ENCODE measurements at regions not wholly inside any gene's neighbourhood (a gene's known extent, or its start where the extent isn't known, plus 50 kb on each side); places are given as distances from the start of the nearest gene placed in this dataset.
"Not testable (repeated sequence)": the region's sequence is repeated elsewhere in the genome, so short reads cannot be mapped to it uniquely, and the experiment has no call there.

GRCh38 chr7:149666360-149666945, 106.9 kb downstream of the ZNF467 start:
- TF ChIP-seq CTCF (IDR thresholded peaks at IDR 0.05; ENCODE audit: low read depth, low read length): no peak
- H3K4me3 ChIP-seq (ENCODE audit: low read depth, low read length): no peak overlapping the region

GRCh38 chr7:149665618-149666017, 107.8 kb downstream of the ZNF467 start:
- not testable (repeated sequence) for H3K4me3 ChIP-seq (ENCODE audit: low read depth, low read length)

- no peak overlapping the region for H3K4me3 ChIP-seq (ENCODE audit: low read depth, low read length)
- no peak for TF ChIP-seq CTCF (IDR thresholded peaks at IDR 0.05; ENCODE audit: low read depth, low read length)
These were observed 108.7 kb downstream of the ZNF467 start for GRCh38 chr7:149664666-149665065.

- no peak for TF ChIP-seq CTCF (IDR thresholded peaks at IDR 0.05; ENCODE audit: low read depth, low read length)
- no peak overlapping the region for H3K4me3 ChIP-seq (ENCODE audit: low read depth, low read length)
These were observed 109.2 kb downstream of the ZNF467 start for GRCh38 chr7:149664176-149664575.

GRCh38 chr7:149662591-149663095, 110.7 kb downstream of the ZNF467 start:
- peak; percentile 49 for TF ChIP-seq CTCF (IDR thresholded peaks at IDR 0.05; ENCODE audit: low read depth, low read length)
- H3K4me3 ChIP-seq (ENCODE audit: low read depth, low read length): no peak overlapping the region

- no peak for TF ChIP-seq CTCF (IDR thresholded peaks at IDR 0.05; ENCODE audit: low read depth, low read length)
These were observed 117.6 kb downstream of the ZNF467 start for GRCh38 chr7:149655784-149656183.

GRCh38 chr7:149654588-149654987, 118.8 kb downstream of the ZNF467 start:
- no peak for TF ChIP-seq CTCF (IDR thresholded peaks at IDR 0.05; ENCODE audit: low read depth, low read length)
- no peak overlapping the region for H3K4me3 ChIP-seq (ENCODE audit: low read depth, low read length)

More at GRCh38 chr7:149655784-149656183, 117.6 kb downstream of the ZNF467 start:
- no peak overlapping the region for H3K4me3 ChIP-seq (ENCODE audit: low read depth, low read length)

GRCh38 chr7:149650190-149650589, 123.2 kb downstream of the ZNF467 start:
- H3K4me3 ChIP-seq (ENCODE audit: low read depth, low read length): not testable (repeated sequence)

Data from WI38 (cell line).